ENCODE measurements at regions not wholly inside any gene's neighbourhood (a gene's known extent, or its start where the extent isn't known, plus 50 kb on each side); places are given as distances from the start of the nearest gene placed in this dataset.
"Not testable (repeated sequence)": the region's sequence is repeated elsewhere in the genome, so short reads cannot be mapped to it uniquely, and the experiment has no call there.

DNA sequence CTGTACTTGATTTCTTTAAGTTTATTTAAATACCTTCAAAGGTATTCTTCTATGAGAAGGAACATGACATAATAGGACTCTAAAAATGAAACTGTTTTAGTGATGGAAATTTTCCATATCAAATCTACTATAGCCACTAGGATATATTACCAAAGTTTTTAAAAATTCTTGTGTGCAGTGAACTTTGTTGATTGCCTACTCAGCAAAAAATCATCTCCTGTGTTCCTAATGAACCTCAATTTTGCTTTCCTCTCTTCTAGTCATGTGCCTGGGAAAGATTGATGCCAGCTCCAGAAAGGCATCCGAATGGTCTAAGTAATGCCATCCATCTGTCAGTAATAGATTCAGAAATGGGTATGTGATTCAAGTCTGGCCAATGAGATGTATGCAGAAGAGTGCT is 111.1 kb downstream of the ANXA3 start:
- ChIA-PET CTCF (interaction anchor here (0.5 kb wide), 1 partner anchor 202 kb away, joined by 3 read pairs; no protein-coding TSS in a partner anchor), POLR2A (interaction anchor here (1.1 kb wide), 1 partner anchor 111 kb away, joined by 3 read pairs; the partner anchor contains the start of gene ANXA3)

DNA sequence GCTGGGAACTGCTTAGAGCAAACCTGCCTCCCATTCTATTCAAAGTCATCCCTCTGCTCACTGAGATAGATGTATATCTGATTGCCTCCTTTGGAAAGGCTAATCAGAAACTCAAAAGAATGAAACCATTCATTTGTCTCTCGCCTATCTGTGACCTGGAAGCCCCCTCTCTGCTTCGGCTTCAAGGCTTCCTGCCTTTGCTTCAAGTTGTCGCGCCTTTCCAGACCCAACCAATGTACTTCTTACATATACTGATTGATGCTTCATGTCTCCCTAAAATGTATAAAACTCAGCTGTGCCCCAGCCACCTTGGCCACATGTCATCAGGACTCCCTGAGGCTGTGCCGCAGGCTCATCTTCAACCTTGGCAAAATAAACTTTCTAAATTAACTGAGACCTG is 111.9 kb upstream of the BMP2K start:
- POLR2A ChIA-PET; H3K27me3 Mint-ChIP-seq (ENCODE audit: insufficient read depth, unreplicated experiment); DNase-seq; H3K27ac Mint-ChIP-seq (ENCODE audit: unreplicated experiment); H3K4me3 Mint-ChIP-seq (ENCODE audit: unreplicated experiment); CTCF ChIA-PET; H3K4me1 ChIP-seq; intact Hi-C loops (cut with micrococcal nuclease; ENCODE audit: unreplicated experiment); H3K4me3 ChIP-seq (ENCODE audit: low read depth, low read length); H3K9me3 Mint-ChIP-seq (ENCODE audit: unreplicated experiment); BruUV-seq (replicated peaks); H3K9me3 ChIP-seq; H3K27me3 ChIP-seq (replicated peaks; ENCODE audit: control insufficient read depth, insufficient read depth, low read length); H3K36me3 ChIP-seq (ENCODE audit: control insufficient read depth, insufficient read depth, low read length); H3K4me1 Mint-ChIP-seq (ENCODE audit: low read depth, unreplicated experiment); H3K36me3 Mint-ChIP-seq (ENCODE audit: insufficient read depth, unreplicated experiment): not testable (repeated sequence)

More for the DNA sequence above, 111.1 kb downstream of the ANXA3 start:
- Mint-ChIP-seq H3K27ac (ENCODE audit: unreplicated experiment) (no peak overlapping the region), H3K4me1 (ENCODE audit: low read depth, unreplicated experiment) (no peaks in the 10 kb centered on the region), H3K36me3 (ENCODE audit: insufficient read depth, unreplicated experiment) (no peaks in the 10 kb centered on the region), H3K4me3 (ENCODE audit: unreplicated experiment) (no peak overlapping the region), H3K9me3 (ENCODE audit: unreplicated experiment) (no peaks in the 10 kb centered on the region), H3K27me3 (ENCODE audit: insufficient read depth, unreplicated experiment) (no peaks in the 10 kb centered on the region)
- intact Hi-C loops (cut with micrococcal nuclease; ENCODE audit: unreplicated experiment): loop anchor here (1.0 kb wide), 1 partner anchor 32 kb away; no protein-coding TSS in a partner anchor
- no peak for DNase-seq
- H3K4me1 ChIP-seq: peaks cover 5% of the 10 kb centered on the region; the same call in 1 of the 2 replicates
- no peaks in the 10 kb centered on the region for H3K36me3 ChIP-seq (ENCODE audit: control insufficient read depth, insufficient read depth, low read length)
- TF ChIP-seq, protein P1, sequence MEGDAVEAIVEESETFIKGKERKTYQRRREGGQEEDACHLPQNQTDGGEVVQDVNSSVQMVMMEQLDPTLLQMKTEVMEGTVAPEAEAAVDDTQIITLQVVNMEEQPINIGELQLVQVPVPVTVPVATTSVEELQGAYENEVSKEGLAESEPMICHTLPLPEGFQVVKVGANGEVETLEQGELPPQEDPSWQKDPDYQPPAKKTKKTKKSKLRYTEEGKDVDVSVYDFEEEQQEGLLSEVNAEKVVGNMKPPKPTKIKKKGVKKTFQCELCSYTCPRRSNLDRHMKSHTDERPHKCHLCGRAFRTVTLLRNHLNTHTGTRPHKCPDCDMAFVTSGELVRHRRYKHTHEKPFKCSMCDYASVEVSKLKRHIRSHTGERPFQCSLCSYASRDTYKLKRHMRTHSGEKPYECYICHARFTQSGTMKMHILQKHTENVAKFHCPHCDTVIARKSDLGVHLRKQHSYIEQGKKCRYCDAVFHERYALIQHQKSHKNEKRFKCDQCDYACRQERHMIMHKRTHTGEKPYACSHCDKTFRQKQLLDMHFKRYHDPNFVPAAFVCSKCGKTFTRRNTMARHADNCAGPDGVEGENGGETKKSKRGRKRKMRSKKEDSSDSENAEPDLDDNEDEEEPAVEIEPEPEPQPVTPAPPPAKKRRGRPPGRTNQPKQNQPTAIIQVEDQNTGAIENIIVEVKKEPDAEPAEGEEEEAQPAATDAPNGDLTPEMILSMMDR (IDR thresholded peaks at IDR 0.05; ENCODE audit: insufficient read depth in 1 of 2, low read depth in 1 of 2, low read length in 1 of 2, severe bottlenecking in 1 of 2, unreplicated experiment in 1 of 2): no peak
- no peaks in the 10 kb centered on the region for H3K9me3 ChIP-seq
- BruUV-seq (replicated peaks): TSS peak; percentile 30
- no peak overlapping the region for H3K4me3 ChIP-seq (ENCODE audit: low read depth, low read length)
- H3K27me3 ChIP-seq (replicated peaks; ENCODE audit: control insufficient read depth, insufficient read depth, low read length): no peaks in the 10 kb centered on the region

DNA sequence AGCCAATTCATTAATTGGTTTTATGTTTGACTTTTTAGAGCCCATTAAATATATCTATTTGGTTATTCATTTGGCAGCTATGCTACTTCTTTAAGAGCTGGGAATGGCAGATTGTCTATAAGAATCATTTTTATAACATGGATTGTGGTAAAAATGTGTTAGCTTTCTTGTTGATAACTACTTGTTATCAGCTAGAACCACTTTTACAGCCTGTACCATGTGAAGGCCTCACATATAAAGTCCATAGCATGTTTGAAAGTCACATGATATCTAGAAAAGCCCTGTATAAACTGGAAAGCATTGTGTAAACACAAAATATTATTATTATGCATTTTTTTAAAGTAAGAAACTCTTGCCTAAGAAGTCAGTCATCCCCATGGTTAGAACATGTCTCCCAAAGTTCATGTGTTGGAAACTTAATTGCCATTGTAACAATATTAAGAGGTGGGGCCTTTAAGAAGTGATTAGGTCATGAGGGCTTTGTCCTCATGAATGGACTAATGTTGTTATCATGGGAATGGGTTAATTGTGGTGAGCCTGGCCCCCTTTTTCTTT is 110.9 kb upstream of the BMP2K start:
- no peaks in the 10 kb centered on the region for H3K36me3 Mint-ChIP-seq (ENCODE audit: insufficient read depth, unreplicated experiment)
- H3K27me3 Mint-ChIP-seq (ENCODE audit: insufficient read depth, unreplicated experiment): no peaks in the 10 kb centered on the region
- Histone ChIP-seq H3K4me1 (peaks cover 5% of the 10 kb centered on the region; the same call in 1 of the 2 replicates), H3K9me3 (no peaks in the 10 kb centered on the region), H3K36me3 (ENCODE audit: control insufficient read depth, insufficient read depth, low read length) (no peaks in the 10 kb centered on the region), H3K27me3 (replicated peaks; ENCODE audit: control insufficient read depth, insufficient read depth, low read length) (no peaks in the 10 kb centered on the region), H3K4me3 (ENCODE audit: low read depth, low read length) (no peak overlapping the region)
- H3K4me1 Mint-ChIP-seq (ENCODE audit: low read depth, unreplicated experiment): no peaks in the 10 kb centered on the region
- no peak for DNase-seq
- H3K4me3 Mint-ChIP-seq (ENCODE audit: unreplicated experiment): no peak overlapping the region
- no TSS peak for BruUV-seq (replicated peaks)
- H3K9me3 Mint-ChIP-seq (ENCODE audit: unreplicated experiment): no peaks in the 10 kb centered on the region
- CTCF ChIA-PET: no interaction called here
- H3K27ac Mint-ChIP-seq (ENCODE audit: unreplicated experiment): no peak overlapping the region
- TF ChIP-seq, protein P1 (IDR thresholded peaks at IDR 0.05; ENCODE audit: insufficient read depth in 1 of 2, low read depth in 1 of 2, low read length in 1 of 2, severe bottlenecking in 1 of 2, unreplicated experiment in 1 of 2): no peak
- intact Hi-C loops (cut with micrococcal nuclease; ENCODE audit: unreplicated experiment): no loop called here
- POLR2A ChIA-PET: no interaction called here
